IMR-90 (cell line): ENCODE measurements at regions not wholly inside any gene's neighbourhood (a gene's known extent, or its start where the extent isn't known, plus 50 kb on each side); places are given as distances from the start of the nearest gene placed in this dataset.

Experiments used
- ATAC-seq: fragments of 200-7000 bp; cut with Tn5 transposase; 2 replicates; pipeline ENCODE4 v1.9.1; 2020; ENCODE audit warnings: low read depth, mild to moderate bottlenecking, moderate library complexity
- BruUV-seq: library from RNA; stranded (reverse); fragments of 400-500 nt; replicated peaks from 2 replicates; lab custom pipeline; 2021; lab: Mats Ljungman, UMichigan
- CTCF ChIA-PET: fragments of 300-600 bp; formaldehyde crosslinking; extraction: SDS; loops from one replicate; lab custom pipeline; 2021; ENCODE audit warnings: antibody characterized with exemption; lab: Yijun Ruan, JAX
- POLR2A ChIA-PET: fragments of 300-600 bp; sonication (Branson Sonifier 250); formaldehyde crosslinking; loops from one replicate; lab custom pipeline; 2022; ENCODE audit warnings: antibody characterized with exemption; ENCODE audit not compliant: unreplicated experiment; lab: Charles Lee
- DNase-seq: peaks from one replicate; pipeline ENCODE4 v3.0.0; 2013
- H2AFZ ChIP-seq: replicated peaks from 2 replicates; pipeline ENCODE3; 2013; ENCODE audit warnings: low read length, mild to moderate bottlenecking; ENCODE audit not compliant: poor library complexity
- H2AK5ac ChIP-seq: 2 replicates; pipeline ENCODE4 v1.6.1; 2013; ENCODE audit warnings: low read depth, low read length, inconsistent platforms
- H2AK9ac ChIP-seq: replicated peaks from 2 replicates; pipeline ENCODE3; 2013; ENCODE audit warnings: mild to moderate bottlenecking, low read depth, low read length, moderate library complexity; ENCODE audit not compliant: poor library complexity
- H2BK120ac ChIP-seq: 2 replicates; pipeline ENCODE4 v1.6.1; 2013; ENCODE audit warnings: low read depth, low read length, inconsistent platforms
- H2BK15ac ChIP-seq: 3 replicates; pipeline ENCODE4 v1.6.1; 2013; ENCODE audit warnings: low read depth, low read length, inconsistent platforms
- H2BK20ac ChIP-seq: 2 replicates; pipeline ENCODE4 v1.6.1; 2013; ENCODE audit warnings: low read depth, mild to moderate bottlenecking, inconsistent platforms, low read length, moderate library complexity
- H2BK5ac ChIP-seq: 2 replicates; pipeline ENCODE4 v1.6.1; 2013; ENCODE audit warnings: mild to moderate bottlenecking, low read depth, low read length, inconsistent platforms; ENCODE audit not compliant: poor library complexity, severe bottlenecking
- H3K14ac ChIP-seq: replicated peaks from 2 replicates; pipeline ENCODE4 v1.6.1; 2013; ENCODE audit warnings: low read depth, low read length, inconsistent platforms
- H3K18ac ChIP-seq: 2 replicates; pipeline ENCODE4 v1.6.1; 2013; ENCODE audit warnings: low read depth, low read length, control low read depth
- H3K23ac ChIP-seq: 2 replicates; pipeline ENCODE4 v1.6.1; 2013; ENCODE audit warnings: low read depth, low read length, inconsistent platforms
- H3K27ac ChIP-seq: 2 replicates; pipeline ENCODE4 v1.5.1; 2013; ENCODE audit warnings: mild to moderate bottlenecking, control low read depth, low read length; ENCODE audit not compliant: insufficient read depth
- H3K27me3 ChIP-seq: 2 replicates; pipeline ENCODE4 v1.6.1; 2013; ENCODE audit warnings: low read length; ENCODE audit not compliant: control insufficient read depth, insufficient read depth
- H3K36me3 ChIP-seq: 2 replicates; pipeline ENCODE4 v1.6.1; 2013; ENCODE audit warnings: low read length, mixed read lengths; ENCODE audit not compliant: control insufficient read depth, insufficient read depth
- H3K4ac ChIP-seq: 2 replicates; pipeline ENCODE4 v1.6.1; 2013; ENCODE audit warnings: low read depth, low read length, inconsistent platforms
- H3K4me1 ChIP-seq: 2 replicates; pipeline ENCODE4 v1.6.1; 2013; ENCODE audit warnings: low read length, mixed read lengths; ENCODE audit not compliant: control insufficient read depth, insufficient read depth
- H3K4me2 ChIP-seq: 2 replicates; pipeline ENCODE4 v1.6.1; 2013; ENCODE audit warnings: low read depth, mild to moderate bottlenecking, control low read depth, low read length, moderate library complexity
- H3K4me3 ChIP-seq: 2 replicates; pipeline ENCODE4 v1.5.1; 2013; ENCODE audit warnings: low read depth, mild to moderate bottlenecking, control low read depth, low read length, moderate library complexity; ENCODE audit not compliant: insufficient read depth
- H3K56ac ChIP-seq: 2 replicates; pipeline ENCODE4 v1.6.1; 2013; ENCODE audit warnings: low read length, inconsistent platforms; ENCODE audit not compliant: insufficient read depth; ENCODE audit errors: extremely low read depth
- H3K79me1 ChIP-seq, 2 experiments: 2 replicates each; pipeline ENCODE4 v1.6.1; 2013; ENCODE audit warnings: low read length in 2 of 2, inconsistent platforms in 1 of 2, low read depth in 1 of 2
- H3K9ac ChIP-seq: 2 replicates; pipeline ENCODE4 v1.6.1; 2013; ENCODE audit warnings: low read depth, low read length, control low read depth
- H3K9me1 ChIP-seq: 2 replicates; pipeline ENCODE4 v1.6.1; 2013; ENCODE audit warnings: low read length, inconsistent platforms; ENCODE audit not compliant: insufficient read depth
- H3K9me3 ChIP-seq: 2 replicates; pipeline ENCODE4 v1.6.1; 2013; ENCODE audit warnings: low read length; ENCODE audit not compliant: control insufficient read depth, insufficient read depth
- H4K20me1 ChIP-seq: 2 replicates; pipeline ENCODE4 v1.6.1; 2013; ENCODE audit warnings: low read length, inconsistent platforms; ENCODE audit not compliant: insufficient read depth
- H4K5ac ChIP-seq: 2 replicates; pipeline ENCODE4 v1.6.1; 2013; ENCODE audit warnings: mild to moderate bottlenecking, low read depth, low read length, control low read depth
- H4K8ac ChIP-seq, 2 experiments: 2 replicates each; pipeline ENCODE4 v1.6.1; 2013; ENCODE audit warnings: low read depth in 2 of 2, low read length in 2 of 2, control low read depth in 1 of 2, inconsistent platforms in 1 of 2
- H4K91ac ChIP-seq: 2 replicates; pipeline ENCODE4 v1.6.1; 2013; ENCODE audit warnings: low read depth, low read length, inconsistent platforms; ENCODE audit not compliant: insufficient read depth
- BHLHE40 ChIP-seq: fragments of 150-350 bp; IDR thresholded peaks from 2 replicates; pipeline ENCODE4 v1.6.1; 2016; ENCODE audit warnings: mild to moderate bottlenecking, low read depth, low read length
- CEBPB ChIP-seq: IDR thresholded peaks from 2 replicates; pipeline ENCODE4 v1.6.1; 2012; ENCODE audit warnings: low read depth, low read length, improper control_type of control experiment
- FOS ChIP-seq: fragments of 150-350 bp; IDR thresholded peaks from 2 replicates; pipeline ENCODE4 v1.6.1; 2016; ENCODE audit warnings: low read depth, low read length
- MAFK ChIP-seq: IDR thresholded peaks from 2 replicates; pipeline ENCODE4 v1.6.1; 2012; ENCODE audit warnings: low read depth, low read length, improper control_type of control experiment
- MAZ ChIP-seq: IDR thresholded peaks from 2 replicates; pipeline ENCODE4 v1.6.1; 2012; ENCODE audit warnings: low read depth, mild to moderate bottlenecking, low read length, improper control_type of control experiment, moderate library complexity, borderline replicate concordance
- MXI1 ChIP-seq: IDR thresholded peaks from 2 replicates; pipeline ENCODE4 v1.6.1; 2012; ENCODE audit warnings: low read depth, mild to moderate bottlenecking, low read length, moderate library complexity, borderline replicate concordance
- NFE2L2 ChIP-seq: fragments of 150-350 bp; IDR thresholded peaks from 2 replicates; pipeline ENCODE4 v1.6.1; 2016; ENCODE audit warnings: low read depth, mild to moderate bottlenecking, low read length
- POLR2A ChIP-seq: IDR thresholded peaks from 2 replicates; pipeline ENCODE4 v1.6.1; 2012; ENCODE audit warnings: mild to moderate bottlenecking, low read depth, low read length
- RAD21 ChIP-seq: IDR thresholded peaks from 2 replicates; pipeline ENCODE4 v1.6.1; 2012; ENCODE audit warnings: low read length, improper control_type of control experiment
- RCOR1 ChIP-seq: IDR thresholded peaks from 2 replicates; pipeline ENCODE4 v1.6.1; 2012; ENCODE audit warnings: mild to moderate bottlenecking, low read length, improper control_type of control experiment; ENCODE audit not compliant: insufficient replicate concordance
- RFX5 ChIP-seq: IDR thresholded peaks from 2 replicates; pipeline ENCODE4 v1.8.0; 2012; ENCODE audit warnings: low read depth, mild to moderate bottlenecking, low read length, moderate library complexity
- WGBS, 2 experiments: methylation state at CpG; one replicate each; pipeline versions ENCODE4 v1.1.5 to v1.1.7; 2013; ENCODE audit warnings: missing lambda C conversion rate in 2 of 2; ENCODE audit not compliant: insufficient read length in 1 of 2; ENCODE audit errors: extremely low coverage in 2 of 2; 5-methylcytosine and 5-hydroxymethylcytosine counted together
- dilution Hi-C: fragments of 300-500 bp; cut with HindIII; formaldehyde crosslinking; loops from one replicate; pipeline ENCODE4 v1.14.3; 2018; ENCODE audit warnings: low sequenced_read_pairs; ENCODE audit not compliant: unreplicated experiment
- in situ Hi-C: fragments of 300-500 bp; cut with MboI; formaldehyde crosslinking; loops from 3 replicates; pipeline ENCODE4 v1.14.3; 2019; ENCODE audit warnings: low sequenced_read_pairs, inconsistent platforms, mixed read lengths
- intact Hi-C: fragments of 100-400 bp; cut with micrococcal nuclease; formaldehyde crosslinking; loops from 2 replicates; pipeline ENCODE4 v1.10.0; 2022
- TF ChIP-seq, protein P1 (sequence below): fragments of 150-350 bp; IDR thresholded peaks from 2 replicates; pipeline ENCODE4 v1.6.1; 2016; ENCODE audit warnings: low read depth, mild to moderate bottlenecking, low read length, moderate library complexity, borderline replicate concordance
- TF ChIP-seq, protein P2 (sequence below): conservative IDR thresholded peaks from 2 replicates; pipeline ENCODE4 v1.5.1; 2012; ENCODE audit warnings: mild to moderate bottlenecking, low read depth, low read length, improper control_type of control experiment

DNA sequence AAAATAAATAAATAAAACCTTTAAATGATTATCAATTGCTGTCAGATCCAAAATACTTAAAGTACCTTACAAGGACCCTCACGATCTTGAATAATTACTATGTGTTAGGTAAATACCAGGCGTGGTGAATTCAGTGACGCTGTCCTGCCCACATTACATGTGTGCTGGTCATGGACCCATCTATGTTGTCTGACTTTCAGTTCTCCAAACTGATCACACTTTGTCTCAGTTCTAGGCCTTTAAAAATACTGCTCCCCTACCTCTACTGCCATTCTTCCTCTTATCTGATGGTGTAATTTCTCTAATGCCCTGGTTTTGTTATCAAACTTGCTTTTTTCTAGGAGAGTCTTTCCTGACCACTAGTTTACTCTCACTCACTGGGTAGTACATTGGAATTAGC is 520.7 kb downstream of the TRHDE start:
- H4K5ac ChIP-seq, result no peak overlapping the region
- ATAC-seq, result no peak
- no peak overlapping the region for H3K9ac ChIP-seq
- no peak overlapping the region for H3K56ac ChIP-seq
- CTCF ChIA-PET, result no interaction called here
- H3K18ac ChIP-seq, result no peak overlapping the region
- no peak overlapping the region for H3K4ac ChIP-seq
- BruUV-seq, result no TSS peak
- H2AFZ ChIP-seq, result no peak overlapping the region
- no peaks in the 10 kb centered on the region for H3K36me3 ChIP-seq
- no peak overlapping the region for H2BK120ac ChIP-seq
- H3K4me2 ChIP-seq, result no peak overlapping the region
- no peak overlapping the region for H3K23ac ChIP-seq
- DNase-seq, result no peak
- no peak overlapping the region for H4K91ac ChIP-seq
- TF ChIP-seq RAD21 (no peak), MXI1 (no peak), POLR2A (no peak), CEBPB (no peak), FOS (no peak), MAZ (no peak), BHLHE40 (no peak), MAFK (no peak), RCOR1 (no peak), NFE2L2 (no peak), RFX5 (no peak)
- TF ChIP-seq, protein P1, sequence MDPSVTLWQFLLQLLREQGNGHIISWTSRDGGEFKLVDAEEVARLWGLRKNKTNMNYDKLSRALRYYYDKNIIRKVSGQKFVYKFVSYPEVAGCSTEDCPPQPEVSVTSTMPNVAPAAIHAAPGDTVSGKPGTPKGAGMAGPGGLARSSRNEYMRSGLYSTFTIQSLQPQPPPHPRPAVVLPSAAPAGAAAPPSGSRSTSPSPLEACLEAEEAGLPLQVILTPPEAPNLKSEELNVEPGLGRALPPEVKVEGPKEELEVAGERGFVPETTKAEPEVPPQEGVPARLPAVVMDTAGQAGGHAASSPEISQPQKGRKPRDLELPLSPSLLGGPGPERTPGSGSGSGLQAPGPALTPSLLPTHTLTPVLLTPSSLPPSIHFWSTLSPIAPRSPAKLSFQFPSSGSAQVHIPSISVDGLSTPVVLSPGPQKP, result no peak
- TF ChIP-seq, protein P2, sequence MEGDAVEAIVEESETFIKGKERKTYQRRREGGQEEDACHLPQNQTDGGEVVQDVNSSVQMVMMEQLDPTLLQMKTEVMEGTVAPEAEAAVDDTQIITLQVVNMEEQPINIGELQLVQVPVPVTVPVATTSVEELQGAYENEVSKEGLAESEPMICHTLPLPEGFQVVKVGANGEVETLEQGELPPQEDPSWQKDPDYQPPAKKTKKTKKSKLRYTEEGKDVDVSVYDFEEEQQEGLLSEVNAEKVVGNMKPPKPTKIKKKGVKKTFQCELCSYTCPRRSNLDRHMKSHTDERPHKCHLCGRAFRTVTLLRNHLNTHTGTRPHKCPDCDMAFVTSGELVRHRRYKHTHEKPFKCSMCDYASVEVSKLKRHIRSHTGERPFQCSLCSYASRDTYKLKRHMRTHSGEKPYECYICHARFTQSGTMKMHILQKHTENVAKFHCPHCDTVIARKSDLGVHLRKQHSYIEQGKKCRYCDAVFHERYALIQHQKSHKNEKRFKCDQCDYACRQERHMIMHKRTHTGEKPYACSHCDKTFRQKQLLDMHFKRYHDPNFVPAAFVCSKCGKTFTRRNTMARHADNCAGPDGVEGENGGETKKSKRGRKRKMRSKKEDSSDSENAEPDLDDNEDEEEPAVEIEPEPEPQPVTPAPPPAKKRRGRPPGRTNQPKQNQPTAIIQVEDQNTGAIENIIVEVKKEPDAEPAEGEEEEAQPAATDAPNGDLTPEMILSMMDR, result no peak
- no peaks in the 10 kb centered on the region for H3K9me1 ChIP-seq
- H3K14ac ChIP-seq, result no peak overlapping the region
- no peak overlapping the region for H2AK9ac ChIP-seq
- POLR2A ChIA-PET, result no interaction called here
- H3K9me3 ChIP-seq, result no peaks in the 10 kb centered on the region; the same call in 1 of the 2 replicates
- in situ Hi-C loops, result no loop called here
- no peak overlapping the region for H2AK5ac ChIP-seq
- no peak overlapping the region for H2BK15ac ChIP-seq
- no peaks in the 10 kb centered on the region for H4K20me1 ChIP-seq
- no CpG with 5 or more reads among the region's 3 CpGs for WGBS, 2 experiments
- H3K27me3 ChIP-seq, result no peaks in the 10 kb centered on the region
- no peak overlapping the region for H2BK20ac ChIP-seq
- no peaks in the 10 kb centered on the region for H3K79me1 ChIP-seq
- intact Hi-C loops, result no loop called here
- H3K4me1 ChIP-seq, result no peaks in the 10 kb centered on the region
- no peak overlapping the region for H2BK5ac ChIP-seq
- dilution Hi-C loops, result no loop called here
- no peak overlapping the region for H3K27ac ChIP-seq
- no peak overlapping the region for H4K8ac ChIP-seq
- no peak overlapping the region for H3K4me3 ChIP-seq
